ENCODE measurements at regions not wholly inside any gene's neighbourhood (a gene's known extent, or its start where the extent isn't known, plus 50 kb on each side); places are given as distances from the start of the nearest gene placed in this dataset.

GRCh38 chr9:79778581-79778980, 206.8 kb downstream of the TLE4 start:
- Histone ChIP-seq H3K27me3 (ENCODE audit: control insufficient read depth, insufficient read depth, low read length) (no peaks in the 10 kb centered on the region), H3K4me3 (ENCODE audit: low read depth, low read length) (no peak overlapping the region), H3K36me3 (ENCODE audit: control insufficient read depth, insufficient read depth, low read length) (no peaks in the 10 kb centered on the region), H3K4me1 (ENCODE audit: control insufficient read depth, insufficient read depth, low read length, poor library complexity, severe bottlenecking) (no peaks in the 10 kb centered on the region), H3K9me3 (ENCODE audit: control insufficient read depth in 2 of 2, low read length in 2 of 2) (no peaks in the 10 kb centered on the region), H3K27ac (ENCODE audit: insufficient read depth, low read length, poor library complexity, severe bottlenecking) (no peak overlapping the region)
- H3K4me3 Mint-ChIP-seq: no peak overlapping the region
- H3K27ac Mint-ChIP-seq: no peak overlapping the region
- no peaks in the 10 kb centered on the region for H3K4me1 Mint-ChIP-seq
- peaks cover 15% of the 10 kb centered on the region for H3K27me3 Mint-ChIP-seq
- no peaks in the 10 kb centered on the region for H3K36me3 Mint-ChIP-seq
- ATAC-seq (ENCODE audit: low read depth in 2 of 2) (no peak), DNase-seq (no peak)
- H3K9me3 Mint-ChIP-seq: peaks cover 0 to 8% (median 0%) of the 10 kb centered on the region in 7 donors

DNA sequence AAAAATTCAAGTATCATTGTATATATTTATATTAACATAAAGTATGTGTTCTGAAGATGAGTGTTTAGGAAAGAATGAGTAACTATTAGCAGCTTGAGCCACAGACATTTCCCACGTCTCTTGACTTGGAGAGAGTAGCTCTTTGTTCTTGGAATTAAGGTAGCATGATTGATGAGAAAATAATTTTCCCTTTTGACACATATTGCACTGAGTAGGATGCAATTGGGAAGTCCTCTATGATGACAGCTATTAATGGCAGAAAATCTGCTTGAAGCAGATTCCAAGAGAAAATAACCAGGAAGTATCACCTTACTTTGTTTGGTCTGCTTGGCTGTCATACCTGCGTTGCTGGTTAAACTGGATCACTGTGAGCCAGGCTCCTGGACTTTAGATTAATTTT, 204.8 kb downstream of the TLE4 start:
- Mint-ChIP-seq H3K27me3 (peaks cover 4% of the 10 kb centered on the region), H3K9me3 (peaks cover 0 to 2% (median 0%) of the 10 kb centered on the region in 7 donors), H3K4me1 (no peaks in the 10 kb centered on the region), H3K36me3 (no peaks in the 10 kb centered on the region), H3K27ac (no peak overlapping the region), H3K4me3 (no peak overlapping the region)
- DNase-seq: no peak
- no peaks in the 10 kb centered on the region for H3K9me3 ChIP-seq (ENCODE audit: control insufficient read depth in 2 of 2, low read length in 2 of 2)
- H3K4me1 ChIP-seq (ENCODE audit: control insufficient read depth, insufficient read depth, low read length, poor library complexity, severe bottlenecking): no peaks in the 10 kb centered on the region
- peaks cover 1% of the 10 kb centered on the region for H3K27me3 ChIP-seq (ENCODE audit: control insufficient read depth, insufficient read depth, low read length)
- H3K27ac ChIP-seq (ENCODE audit: insufficient read depth, low read length, poor library complexity, severe bottlenecking): no peak overlapping the region
- H3K36me3 ChIP-seq (ENCODE audit: control insufficient read depth, insufficient read depth, low read length): no peaks in the 10 kb centered on the region
- ATAC-seq (ENCODE audit: low read depth in 2 of 2): no peak
- H3K4me3 ChIP-seq (ENCODE audit: low read depth, low read length): no peak overlapping the region

All from CD4-positive, CD25-positive, alpha-beta regulatory T cell (primary cell).